GM19240 (cell line): ENCODE measurements at regions not wholly inside any gene's neighbourhood (a gene's known extent, or its start where the extent isn't known, plus 50 kb on each side); places are given as distances from the start of the nearest gene placed in this dataset.

Experiments
- DNase-seq: peaks from one replicate; pipeline ENCODE4 v3.0.0; 2011; ENCODE audit warnings: low spot score; ENCODE audit not compliant: insufficient read length

- DNase-seq: no peak
Measured at GRCh38 chr6:132934496-132934895, 120.1 kb downstream of the RPS12 start.

DNA sequence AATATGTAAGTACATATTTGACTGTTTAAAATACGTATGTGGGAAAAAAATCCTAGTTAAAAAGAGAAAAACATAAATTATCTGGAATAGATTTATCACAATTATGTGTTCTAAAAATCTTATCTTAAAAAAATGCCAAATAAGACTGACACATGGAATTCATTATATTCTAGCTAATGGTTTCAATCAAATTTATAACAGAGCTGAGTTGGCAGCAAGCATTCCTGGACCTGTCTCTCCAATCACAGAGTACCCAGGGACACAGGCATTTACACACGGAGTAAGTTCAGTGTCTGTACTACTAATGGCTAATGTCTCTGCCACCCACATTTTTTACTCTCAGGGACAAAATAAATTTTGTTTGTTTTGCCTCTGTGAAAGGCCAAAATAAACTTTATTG lies 122.3 kb downstream of the RPS12 start:
- no peak for DNase-seq

- DNase-seq: no peak
Measured at GRCh38 chr6:132937466-132937906, 123.1 kb downstream of the RPS12 start.

DNA sequence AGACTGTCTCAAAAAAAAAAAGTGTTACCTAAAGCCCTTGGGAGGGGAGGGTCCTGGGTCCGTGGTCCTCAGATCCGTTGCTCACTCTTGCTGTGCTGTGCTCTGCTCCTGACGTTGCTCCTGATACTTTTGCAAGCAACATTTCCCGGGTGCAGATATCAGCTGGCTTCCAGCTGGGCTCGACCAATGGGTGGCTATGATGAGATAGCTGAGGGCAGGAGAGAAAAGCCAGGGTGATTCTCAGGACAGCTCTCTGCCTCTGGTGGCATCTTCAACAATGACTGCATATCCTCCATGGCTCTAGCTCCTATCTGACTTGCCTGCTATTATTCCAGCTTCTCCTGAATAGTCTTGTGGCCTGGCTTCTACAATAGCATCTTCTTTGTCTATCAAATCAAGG lies 134.5 kb downstream of the RPS12 start:
- no peak for DNase-seq

GRCh38 chr6:132950566-132950965 lies 136.2 kb downstream of the RPS12 start:
- DNase-seq: no peak

GRCh38 chr6:132952031-132952867 lies 137.9 kb downstream of the RPS12 start:
- no peak for DNase-seq

- no peak for DNase-seq
Measured at GRCh38 chr6:132952986-132953385, 138.6 kb downstream of the RPS12 start.

DNA sequence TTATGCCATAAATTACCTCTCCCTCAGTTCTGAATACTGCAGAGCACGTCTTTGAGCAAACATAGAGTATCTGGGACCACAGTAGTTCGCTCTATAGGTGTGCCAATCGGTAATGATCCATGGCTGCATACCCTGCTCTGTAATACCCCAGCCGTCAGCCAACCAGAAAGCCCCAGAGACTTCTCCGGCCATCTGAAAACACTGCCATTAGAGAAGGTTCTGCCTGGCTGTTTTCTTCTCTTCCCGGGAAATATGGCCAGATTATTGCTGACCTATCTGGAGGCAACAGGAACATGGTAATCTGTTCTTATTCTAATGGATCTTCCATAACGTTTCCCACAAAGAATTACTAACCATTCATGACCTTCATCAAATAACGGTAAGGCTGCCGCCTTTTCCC lies 139.9 kb downstream of the RPS12 start:
- no peak for DNase-seq

DNA sequence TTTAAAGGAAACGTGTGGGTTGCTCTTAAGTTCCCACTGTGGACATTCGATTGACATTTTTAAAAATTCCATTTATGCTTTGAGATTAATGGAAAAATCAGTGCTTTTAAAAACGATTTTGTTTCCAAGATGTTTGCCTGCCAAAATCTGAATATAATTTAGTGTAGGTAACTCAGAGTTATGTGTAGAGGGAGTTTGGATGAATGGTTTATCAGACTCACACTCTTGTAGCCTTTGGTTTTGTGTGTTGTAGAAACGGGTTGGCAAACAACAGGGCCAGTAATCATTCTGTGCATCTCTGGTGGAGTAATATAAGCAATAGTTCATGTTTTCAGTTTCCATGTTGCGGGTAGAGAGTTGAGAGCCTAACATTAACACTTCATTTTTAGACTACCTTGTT lies 140.6 kb downstream of the RPS12 start:
- no peak for DNase-seq

GRCh38 chr6:132959639-132960326 lies 145.4 kb downstream of the RPS12 start:
- no peak for DNase-seq

- no peak for DNase-seq
Measured at GRCh38 chr6:132960720-132961119, 146.4 kb downstream of the RPS12 start.

- DNase-seq: no peak
Measured at GRCh38 chr6:132961122-132961521, 146.8 kb downstream of the RPS12 start.

- no peak for DNase-seq
Measured at GRCh38 chr6:132961610-132962009, 147.2 kb downstream of the RPS12 start.

DNA sequence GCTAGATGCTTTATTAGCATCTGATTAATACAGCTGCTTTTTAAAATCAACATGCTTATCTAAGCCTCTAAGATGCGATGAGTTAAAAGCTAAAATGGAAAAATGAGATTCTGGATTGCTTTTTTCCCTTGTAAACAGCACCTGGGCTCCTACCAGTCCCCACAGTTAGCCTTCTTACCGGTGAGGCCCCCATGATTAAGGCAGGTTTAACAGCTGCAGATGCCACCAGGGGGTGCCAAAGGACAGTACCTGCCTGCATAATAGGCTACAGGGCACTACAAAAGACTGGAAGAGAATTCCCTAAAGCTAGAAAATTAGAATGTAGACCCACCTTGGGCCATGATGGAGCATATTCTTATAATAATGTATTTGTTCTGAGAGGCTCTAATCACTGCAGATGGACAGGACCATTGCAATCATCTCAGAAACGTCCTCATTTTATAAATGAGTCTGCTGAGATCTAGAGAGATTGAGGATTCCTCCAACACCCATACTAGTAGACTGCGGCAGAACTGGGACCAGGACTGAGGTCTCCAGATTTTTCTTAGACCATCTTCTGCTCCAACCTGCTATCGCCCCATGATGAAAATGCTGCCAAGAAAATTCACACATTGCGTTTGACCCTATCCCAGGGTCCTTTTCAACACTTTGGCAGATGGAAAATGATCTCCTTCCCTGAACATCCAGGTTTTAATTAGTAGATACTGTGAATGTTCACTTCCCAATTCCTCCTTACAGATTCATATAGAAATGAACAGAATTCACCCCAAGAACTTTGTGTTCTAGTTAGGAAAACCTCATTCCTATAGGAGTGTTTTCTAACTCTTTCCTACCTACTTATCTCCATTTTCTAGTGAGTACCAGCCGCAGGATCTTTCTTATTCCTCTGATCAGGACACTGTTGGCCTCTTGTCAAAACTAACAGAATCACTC lies 148.8 kb downstream of the RPS12 start:
- DNase-seq: peak; percentile 29

DNA sequence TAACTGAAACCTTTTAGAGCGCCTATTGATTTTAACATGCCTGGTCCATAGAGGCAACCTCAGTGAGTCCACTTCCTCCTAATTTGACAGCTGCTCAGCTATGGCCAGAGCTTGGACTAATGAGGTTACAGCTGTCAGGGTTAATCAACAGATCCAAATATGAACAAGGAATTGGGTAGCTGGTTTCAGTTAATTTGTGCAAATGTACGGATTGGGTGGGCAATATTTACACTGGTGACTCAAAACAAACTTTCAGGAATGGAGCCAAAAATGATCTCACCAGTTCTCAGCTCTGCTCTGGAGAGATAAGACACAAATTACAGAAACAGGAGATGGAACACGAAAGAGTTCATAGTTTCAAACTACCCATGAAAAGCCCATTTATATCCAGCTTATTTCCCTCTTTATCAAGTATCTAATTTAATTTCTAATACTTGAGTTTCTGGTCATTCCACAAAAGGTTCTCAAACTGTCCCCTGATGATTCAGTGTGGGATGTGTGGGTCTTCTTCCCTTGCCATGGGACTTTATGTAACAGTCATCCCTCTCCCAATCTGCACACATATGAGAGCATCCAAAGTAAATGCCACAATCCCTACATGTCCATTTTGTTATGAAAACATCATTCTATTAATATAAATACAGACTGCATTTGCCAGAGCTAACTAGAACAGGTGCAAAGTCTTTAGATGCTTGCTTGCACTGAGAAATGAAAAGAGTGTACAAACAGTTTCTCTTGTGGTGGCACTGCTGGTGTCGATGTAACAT lies 149.9 kb downstream of the RPS12 start:
- no peak for DNase-seq

DNA sequence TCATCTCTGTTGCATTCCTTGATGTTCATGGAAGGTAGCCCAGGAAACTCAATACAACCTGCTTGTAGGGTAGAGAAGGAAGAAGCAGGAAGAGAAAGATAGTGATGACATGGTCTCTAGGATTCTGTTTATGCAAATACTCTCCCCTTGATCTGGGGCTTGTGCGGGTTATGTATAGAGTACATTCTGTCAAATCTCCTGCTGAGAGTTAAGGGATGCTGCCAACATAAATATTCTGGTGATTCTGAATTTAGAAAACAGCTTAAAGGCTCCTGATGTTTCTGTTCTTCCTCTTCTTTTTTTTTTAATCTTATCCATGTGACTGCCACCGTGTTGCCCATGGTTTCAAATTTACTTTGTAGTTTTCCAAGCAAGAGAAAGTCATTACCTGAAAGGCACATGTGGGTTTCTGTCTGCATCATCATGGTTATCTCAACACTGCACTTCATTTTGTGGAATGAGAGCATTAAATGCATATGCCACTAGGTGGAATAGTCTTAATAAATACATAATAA lies 150.6 kb downstream of the RPS12 start:
- no peak for DNase-seq

- no peak for DNase-seq
Measured at GRCh38 chr6:132967871-132968270, 153.5 kb downstream of the RPS12 start.

GRCh38 chr6:132968419-132968950 lies 154.1 kb downstream of the RPS12 start:
- DNase-seq: no peak

DNA sequence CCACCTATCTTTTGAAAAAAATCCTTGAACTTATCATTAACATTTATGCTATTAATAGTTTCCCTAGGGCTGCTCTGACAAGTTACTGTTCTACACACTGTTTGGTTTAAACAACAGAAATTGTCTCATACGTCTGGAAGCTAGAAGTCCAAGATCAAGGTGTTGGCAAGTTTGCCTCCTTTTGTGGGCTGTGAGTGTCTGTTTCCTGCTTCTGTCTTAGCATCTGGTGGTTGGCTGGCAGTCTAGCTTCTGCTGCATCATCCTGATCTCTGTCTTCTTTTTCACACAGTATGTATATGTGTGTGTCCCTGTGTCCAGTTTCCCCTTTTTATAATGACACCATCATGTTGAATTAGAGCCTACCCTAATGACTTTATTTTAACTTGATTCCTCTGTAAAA lies 154.8 kb downstream of the RPS12 start:
- no peak for DNase-seq

DNA sequence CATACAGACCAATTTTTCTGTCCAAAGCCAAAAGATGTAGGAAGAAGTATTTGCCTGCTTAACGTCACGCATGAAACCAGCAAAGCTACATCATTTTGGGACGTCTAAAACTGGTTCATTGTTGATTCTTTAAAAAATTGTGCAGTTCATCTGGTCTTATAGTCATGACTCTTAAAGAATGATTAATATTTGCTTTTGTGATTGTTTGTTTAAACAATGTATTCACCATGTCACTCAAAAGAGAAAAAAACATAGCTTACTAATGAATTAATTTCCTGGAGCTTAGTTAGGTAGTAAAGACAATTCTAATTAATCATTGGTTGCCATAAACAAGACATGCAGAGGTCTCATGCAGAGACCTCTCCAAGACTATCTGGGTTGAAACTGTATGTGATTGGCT lies 157.3 kb downstream of the RPS12 start:
- no peak for DNase-seq
